ENCODE measurements at regions not wholly inside any gene's neighbourhood (a gene's known extent, or its start where the extent isn't known, plus 50 kb on each side); places are given as distances from the start of the nearest gene placed in this dataset.
"Not testable (repeated sequence)": the region's sequence is repeated elsewhere in the genome, so short reads cannot be mapped to it uniquely, and the experiment has no call there.

GRCh38 chr10:5291501-5292195 is 73.1 kb upstream of the UCN3 start:
- Histone ChIP-seq H3K36me3 (ENCODE audit: control insufficient read depth, insufficient read depth, low read length) (no peaks in the 10 kb centered on the region), H3K4me3 (replicated peaks in 1 of 4; ENCODE audit: control extremely low read depth in 1 of 4, insufficient read depth in 1 of 4, low read depth in 3 of 4, low read length in 4 of 4) (no peak overlapping the region), H3K79me2 (ENCODE audit: control insufficient read depth, insufficient read depth, low read length) (no peaks in the 10 kb centered on the region), H3K27ac (ENCODE audit: insufficient read depth, low read length) (peak overlapping the region; percentile 52), H3K4me1 (ENCODE audit: control insufficient read depth, extremely low read depth, insufficient read depth, low read length) (peaks cover 8% of the 10 kb centered on the region), H4K20me1 (ENCODE audit: control insufficient read depth, extremely low read depth, insufficient read depth, low read length) (no peaks in the 10 kb centered on the region), H3K9ac (ENCODE audit: insufficient read depth, low read length) (no peak overlapping the region), H3K9me3 (ENCODE audit: control insufficient read depth, insufficient read depth, low read depth, low read length) (no peaks in the 10 kb centered on the region), H3K4me2 (ENCODE audit: extremely low read depth, insufficient read depth, low read length) (peak overlapping the region; percentile 7), H3K27me3 (ENCODE audit: control insufficient read depth, insufficient read depth, low read length) (no peaks in the 10 kb centered on the region), H2AFZ (ENCODE audit: low read length) (peak overlapping the region; percentile 57)
- DNase-seq (ENCODE audit: low read depth in 2 of 2), result peak; percentile 68 to 91
- TF ChIP-seq EZH2 (IDR thresholded peaks at IDR 0.05; ENCODE audit: low read length, missing control alignments), result no peak
- TF ChIP-seq CTCF (conservative IDR thresholded peaks at IDR 0.05 in 1 of 2, IDR thresholded peaks at IDR 0.05 in 1 of 2; ENCODE audit: low read depth in 1 of 2, low read length in 2 of 2), result no peak

GRCh38 chr10:5292196-5292735 is 72.5 kb upstream of the UCN3 start:
- Histone ChIP-seq H3K27ac (ENCODE audit: insufficient read depth, low read length) (peak overlapping the region; percentile 52), H3K4me2 (ENCODE audit: extremely low read depth, insufficient read depth, low read length) (peak overlapping the region; percentile 7), H3K9me3 (ENCODE audit: control insufficient read depth, insufficient read depth, low read depth, low read length) (no peaks in the 10 kb centered on the region), H3K9ac (ENCODE audit: insufficient read depth, low read length) (no peak overlapping the region), H3K36me3 (ENCODE audit: control insufficient read depth, insufficient read depth, low read length) (no peaks in the 10 kb centered on the region), H4K20me1 (ENCODE audit: control insufficient read depth, extremely low read depth, insufficient read depth, low read length) (no peaks in the 10 kb centered on the region), H3K4me3 (replicated peaks in 1 of 4; ENCODE audit: control extremely low read depth in 1 of 4, insufficient read depth in 1 of 4, low read depth in 3 of 4, low read length in 4 of 4) (no peak overlapping the region), H2AFZ (ENCODE audit: low read length) (peak overlapping the region; percentile 39), H3K79me2 (ENCODE audit: control insufficient read depth, insufficient read depth, low read length) (no peaks in the 10 kb centered on the region), H3K4me1 (ENCODE audit: control insufficient read depth, extremely low read depth, insufficient read depth, low read length) (peaks cover 8% of the 10 kb centered on the region), H3K27me3 (ENCODE audit: control insufficient read depth, insufficient read depth, low read length) (no peaks in the 10 kb centered on the region)
- TF ChIP-seq CTCF (conservative IDR thresholded peaks at IDR 0.05 in 1 of 2, IDR thresholded peaks at IDR 0.05 in 1 of 2; ENCODE audit: low read depth in 1 of 2, low read length in 2 of 2), result no peak
- TF ChIP-seq EZH2 (IDR thresholded peaks at IDR 0.05; ENCODE audit: low read length, missing control alignments), result no peak
- DNase-seq (ENCODE audit: low read depth in 2 of 2), result no peak

- H4K20me1 ChIP-seq (ENCODE audit: control insufficient read depth, extremely low read depth, insufficient read depth, low read length); H3K4me1 ChIP-seq (ENCODE audit: control insufficient read depth, extremely low read depth, insufficient read depth, low read length); H3K4me3 ChIP-seq (replicated peaks in 1 of 4; ENCODE audit: control extremely low read depth in 1 of 4, insufficient read depth in 1 of 4, low read depth in 3 of 4, low read length in 4 of 4); H3K36me3 ChIP-seq (ENCODE audit: control insufficient read depth, insufficient read depth, low read length); H2AFZ ChIP-seq (ENCODE audit: low read length); H3K9me3 ChIP-seq (ENCODE audit: control insufficient read depth, insufficient read depth, low read depth, low read length); H3K79me2 ChIP-seq (ENCODE audit: control insufficient read depth, insufficient read depth, low read length); H3K27ac ChIP-seq (ENCODE audit: insufficient read depth, low read length); H3K27me3 ChIP-seq (ENCODE audit: control insufficient read depth, insufficient read depth, low read length); H3K4me2 ChIP-seq (ENCODE audit: extremely low read depth, insufficient read depth, low read length); DNase-seq (ENCODE audit: low read depth in 2 of 2); H3K9ac ChIP-seq (ENCODE audit: insufficient read depth, low read length): not testable (repeated sequence)
These were observed 71.8 kb upstream of the UCN3 start for GRCh38 chr10:5292970-5293369.
